Hematopoietic multipotent progenitor cell treated with erythropoietin and hydrocortisone succinate and interleukin-3 and kit ligand, for 17 days (in vitro differentiated cells): ENCODE measurements at regions not wholly inside any gene's neighbourhood (a gene's known extent, or its start where the extent isn't known, plus 50 kb on each side); places are given as distances from the start of the nearest gene placed in this dataset.

ENCODE experiments used
- DNase-seq: peaks from one replicate; pipeline ENCODE4 v3.0.0-alpha.2; 2015; ENCODE audit warnings: low spot score

GRCh38 chr20:22431419-22431818 lies 153.0 kb downstream of the FOXA2 start:
- no peak for DNase-seq

GRCh38 chr20:22430746-22431168 lies 153.6 kb downstream of the FOXA2 start:
- DNase-seq, result no peak

DNA sequence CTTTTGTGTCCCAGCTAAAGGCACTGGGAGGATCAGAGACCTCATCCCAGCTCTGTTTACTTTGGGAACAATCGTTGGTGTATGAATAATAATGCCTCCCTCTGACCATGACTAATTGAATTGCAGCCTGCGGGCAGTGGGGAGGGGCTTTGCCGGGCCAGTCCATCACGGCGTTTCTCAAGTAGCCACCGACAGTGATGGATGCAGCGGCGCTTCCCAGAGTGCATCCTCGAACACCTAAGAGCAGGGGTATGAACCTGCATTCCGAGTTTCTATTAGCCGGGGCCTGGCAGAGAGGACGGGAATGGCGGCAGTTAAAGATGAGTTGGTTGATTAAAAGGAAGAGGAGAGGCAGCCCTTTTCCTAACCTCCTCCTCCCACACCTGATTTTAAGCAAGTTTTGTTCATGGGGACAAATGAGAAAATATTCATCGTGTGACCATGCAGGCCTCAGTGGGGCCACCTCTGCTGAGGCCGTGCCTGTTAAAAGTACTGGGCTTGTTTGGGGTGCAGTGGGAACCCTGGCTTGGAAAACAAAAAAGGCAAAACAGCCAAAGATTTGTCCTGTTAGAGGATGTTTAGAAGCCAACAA lies 154.1 kb downstream of the FOXA2 start:
- no peak for DNase-seq

DNA sequence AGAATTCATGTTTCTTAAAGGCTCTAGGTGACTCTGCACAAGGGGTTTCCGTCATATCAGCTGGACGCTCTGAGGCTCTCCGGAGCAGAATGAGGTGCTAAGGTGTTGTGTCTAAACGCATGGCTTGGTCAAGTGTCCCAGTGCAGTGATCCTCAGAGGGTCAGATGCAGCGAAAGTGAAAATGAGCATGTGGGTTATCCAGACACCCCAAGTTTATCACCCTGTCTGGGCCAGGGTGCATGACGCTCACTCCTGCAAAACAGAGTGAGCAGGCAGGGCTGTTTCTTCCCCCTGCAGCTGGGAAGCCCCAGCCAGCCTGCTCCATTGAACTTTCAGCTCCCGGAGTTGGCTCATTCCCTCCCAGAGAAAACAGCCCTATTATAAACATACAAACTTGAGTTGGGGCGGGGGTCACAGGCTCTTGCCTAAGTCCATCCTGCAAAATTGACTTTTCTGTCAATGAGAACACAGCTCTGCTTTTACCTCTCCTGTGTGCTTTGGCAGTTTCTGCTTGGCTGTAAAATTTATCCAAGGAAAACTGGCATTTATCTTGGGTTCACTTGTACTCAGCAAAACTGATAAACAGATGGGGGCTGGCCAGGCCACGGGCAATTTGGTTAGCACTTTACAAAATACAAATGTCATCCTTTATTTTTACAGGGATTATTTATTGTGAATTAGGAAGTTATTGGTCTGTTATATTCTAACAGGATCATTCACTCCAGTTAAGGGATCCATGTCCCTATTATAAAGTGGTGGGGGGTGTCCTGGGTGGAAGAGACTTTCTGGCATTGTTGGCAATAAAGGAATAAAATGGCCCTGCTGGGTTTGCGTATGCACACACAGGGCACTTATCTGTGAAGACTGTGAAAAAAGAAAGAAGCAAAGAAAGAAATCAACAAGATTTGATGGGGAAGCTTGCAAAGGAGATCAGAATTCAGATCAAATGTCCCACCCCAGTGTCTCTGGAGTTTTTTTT lies 154.9 kb downstream of the FOXA2 start:
- DNase-seq, result no peak

DNA sequence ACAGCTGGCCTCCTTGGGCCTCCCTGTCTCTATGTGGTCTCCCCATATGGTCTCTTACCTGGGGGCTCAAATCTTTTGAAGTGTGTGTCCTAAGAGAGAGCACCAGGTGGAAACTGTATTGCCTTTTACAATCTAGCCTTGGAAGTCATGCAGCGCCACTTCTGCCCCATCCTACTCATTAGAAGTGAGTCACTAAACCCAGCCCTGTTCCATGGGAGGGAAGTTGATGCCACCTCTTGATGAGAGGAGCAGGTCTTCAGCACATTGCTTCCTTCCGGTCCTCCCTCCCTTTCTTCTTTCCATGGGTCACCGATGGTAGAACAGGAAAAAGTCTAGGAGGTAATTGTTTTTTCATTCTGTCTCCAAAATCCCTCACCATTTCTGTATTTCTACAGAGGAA lies 156.3 kb downstream of the FOXA2 start:
- no peak for DNase-seq

GRCh38 chr20:22426772-22427171 lies 157.6 kb downstream of the FOXA2 start:
- DNase-seq, result no peak

DNA sequence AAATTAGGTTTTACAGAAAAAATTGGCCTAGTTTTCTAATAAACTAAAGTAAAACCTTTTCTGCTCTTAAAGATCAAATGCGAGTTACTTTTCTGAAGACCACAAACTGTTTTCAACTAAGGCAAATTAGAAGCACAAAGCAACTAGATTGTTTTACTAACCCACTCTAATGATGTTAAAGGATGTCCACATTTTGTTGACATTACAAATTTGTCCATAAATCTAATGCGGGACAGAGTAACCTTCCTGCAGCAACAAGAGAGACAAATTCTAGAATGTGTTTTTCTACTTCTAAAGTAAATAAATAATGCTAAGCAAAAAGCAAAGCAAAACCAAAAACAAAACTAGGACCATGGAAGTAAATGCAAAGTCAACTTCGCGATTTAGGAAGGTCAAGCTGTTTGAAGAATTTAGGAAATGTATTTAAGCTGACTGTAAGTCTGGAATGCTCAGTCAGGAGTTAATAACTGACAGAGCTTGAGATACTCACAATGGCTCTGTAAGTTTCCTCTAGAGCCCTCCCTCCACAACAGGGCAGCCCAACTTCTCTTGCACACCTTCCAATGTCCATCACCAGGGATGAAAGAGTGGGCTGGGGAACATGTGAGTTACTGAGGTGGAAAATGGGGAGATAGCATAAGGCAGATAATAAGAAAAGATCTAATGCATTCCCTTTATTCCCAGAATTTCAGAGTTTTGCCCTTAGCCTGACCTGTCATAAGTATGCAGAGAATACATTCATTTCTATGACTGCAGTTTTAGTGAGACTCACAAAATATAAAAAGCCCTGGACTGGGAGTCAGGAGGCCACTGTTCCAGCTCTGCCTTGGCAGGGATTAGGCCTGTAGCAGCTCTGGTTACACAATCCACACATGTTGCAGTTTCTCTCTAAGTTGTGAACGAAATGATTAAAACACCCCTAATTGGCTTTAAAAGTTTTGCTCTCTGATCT lies 158.8 kb downstream of the FOXA2 start:
- no peak for DNase-seq

DNA sequence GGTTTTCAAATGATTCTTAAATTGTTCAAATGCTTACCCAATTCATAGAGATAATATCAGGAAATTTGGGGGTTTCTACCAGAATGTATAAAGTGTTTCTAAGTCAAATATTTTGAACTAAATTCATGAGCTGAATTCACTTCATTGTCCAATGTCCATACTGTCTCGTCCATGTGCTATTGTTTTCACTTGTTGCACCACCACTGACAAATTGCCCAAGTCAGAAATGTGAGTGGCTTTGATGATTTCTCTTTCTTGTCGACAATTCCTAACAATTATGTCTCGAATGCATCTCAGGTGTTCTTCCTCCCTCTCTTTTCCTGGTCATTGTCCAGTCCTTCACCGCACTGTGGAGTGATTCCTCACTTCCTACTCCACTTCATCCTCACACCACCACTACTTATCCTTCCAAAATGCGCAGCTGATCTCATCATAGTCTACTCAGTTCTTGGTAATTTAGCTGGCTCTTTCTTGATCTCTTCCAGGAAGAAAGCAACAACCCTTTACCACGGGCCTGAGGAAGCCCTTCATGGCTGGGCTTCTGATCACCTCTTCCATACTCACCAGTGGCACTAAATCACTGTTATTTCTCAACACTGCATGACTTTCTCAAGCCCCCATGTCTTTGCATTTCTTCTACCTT lies 161.1 kb downstream of the FOXA2 start:
- no peak for DNase-seq

DNA sequence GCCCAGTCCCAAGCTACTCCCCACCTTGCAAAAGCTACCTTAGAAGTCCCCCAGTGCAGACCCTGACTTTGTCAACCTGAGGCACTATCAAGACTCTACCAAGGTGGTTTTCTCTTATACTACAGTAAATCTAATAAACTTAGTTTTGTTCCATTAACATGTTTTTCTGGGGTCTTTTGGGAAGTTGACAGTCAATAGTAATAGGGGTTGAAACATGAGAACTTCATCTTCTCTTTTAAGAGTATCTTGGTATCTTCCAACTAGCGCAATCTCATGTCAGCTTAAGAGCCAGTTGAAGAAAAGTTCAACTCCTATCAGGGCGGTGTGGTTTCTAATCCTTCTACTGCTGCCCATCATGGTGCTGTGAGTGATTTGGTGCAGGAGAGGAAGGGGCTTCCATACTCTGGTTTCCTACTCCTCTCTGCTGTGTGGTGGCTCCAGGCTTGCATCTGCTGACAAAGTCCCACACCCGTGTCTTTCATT lies 164.2 kb downstream of the FOXA2 start:
- no peak for DNase-seq

GRCh38 chr20:22418738-22419137 lies 165.6 kb downstream of the FOXA2 start:
- DNase-seq, result no peak

GRCh38 chr20:22414305-22414742 lies 170.0 kb downstream of the FOXA2 start:
- no peak for DNase-seq

- DNase-seq, result no peak
Observed at GRCh38 chr20:22412977-22413868, 171.1 kb downstream of the FOXA2 start.

GRCh38 chr20:22411627-22412450 lies 172.5 kb downstream of the FOXA2 start:
- no peak for DNase-seq

DNA sequence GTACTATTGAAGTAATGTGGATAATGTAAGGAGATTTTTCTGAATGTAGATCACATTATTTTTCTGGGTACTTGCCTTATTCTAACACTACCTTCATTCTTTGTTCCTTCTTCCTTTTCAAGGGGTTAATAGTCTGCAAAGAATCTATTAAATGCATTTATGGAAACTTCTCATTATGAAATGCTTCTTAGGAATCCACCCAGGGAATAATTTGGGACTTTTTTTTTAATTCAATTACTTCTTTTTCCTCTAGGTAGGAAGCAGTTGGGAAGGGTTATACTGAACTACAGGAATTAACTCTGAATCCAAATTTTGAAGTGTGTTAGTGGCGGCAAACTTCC lies 173.1 kb downstream of the FOXA2 start:
- DNase-seq, result no peak

DNA sequence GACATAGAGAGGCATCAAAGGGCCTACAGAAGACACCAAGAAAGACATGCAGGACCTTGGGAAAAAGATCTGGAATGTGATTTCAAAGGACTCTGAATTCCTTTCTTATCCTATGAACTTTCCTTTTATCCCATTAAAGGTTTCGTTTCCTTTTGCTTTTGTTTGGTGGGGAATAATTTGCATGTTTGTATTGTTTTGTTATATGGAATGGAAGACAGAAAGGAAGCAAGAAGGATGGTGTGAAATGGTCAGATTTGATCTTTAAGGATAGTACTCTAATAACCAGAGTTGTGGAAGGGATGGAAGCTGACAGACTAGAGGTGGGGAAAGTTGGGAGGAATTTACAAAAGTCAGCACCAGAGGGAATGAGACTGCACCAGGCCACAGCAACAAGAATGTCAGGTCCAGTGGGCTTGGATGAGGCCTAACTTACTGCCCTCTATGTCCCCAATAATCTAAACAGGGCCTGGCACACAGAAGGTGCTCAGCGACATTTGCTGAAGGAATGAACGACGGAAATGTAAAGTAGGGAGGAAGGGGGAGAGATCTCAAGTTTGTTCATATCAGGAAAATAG lies 173.7 kb downstream of the FOXA2 start:
- DNase-seq, result no peak

DNA sequence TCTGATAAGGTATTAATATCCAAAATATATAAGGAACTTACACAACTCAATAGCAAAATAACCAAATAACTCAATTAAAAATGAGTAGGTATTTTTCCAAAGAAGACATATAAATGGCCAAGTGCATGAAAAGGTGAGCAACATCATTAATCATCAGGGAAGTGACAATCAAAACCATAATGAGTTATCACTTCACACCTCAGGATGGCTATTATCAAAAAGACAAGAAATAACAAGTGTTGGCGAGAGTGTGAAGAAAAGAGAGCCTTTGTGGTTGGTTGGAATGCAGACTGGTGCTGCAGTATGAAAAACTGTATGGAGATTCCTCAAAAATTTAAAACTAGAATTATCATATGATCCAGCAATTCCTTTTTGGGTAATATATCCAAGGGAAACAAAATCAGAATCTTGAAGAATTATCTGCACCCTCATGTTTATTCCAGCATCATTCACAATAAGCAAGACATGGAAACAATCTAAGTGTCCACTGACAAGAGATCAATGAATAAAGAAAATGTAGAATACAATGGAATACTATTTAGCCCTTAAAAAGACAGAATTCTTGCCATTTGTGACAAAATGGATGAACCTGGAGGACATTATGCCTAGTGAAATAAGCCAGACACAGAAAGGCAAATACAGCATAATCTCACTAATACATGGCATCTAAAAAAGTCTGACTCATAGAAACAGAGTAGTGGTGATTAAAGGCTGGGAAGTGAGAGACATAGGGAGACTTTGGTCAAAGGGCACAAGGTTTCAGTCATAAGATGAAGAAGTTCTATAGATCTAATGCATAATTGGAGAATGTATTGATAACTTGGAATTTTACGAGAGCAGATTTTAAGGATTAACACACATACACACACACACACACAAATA lies 175.6 kb downstream of the FOXA2 start:
- DNase-seq, result no peak

GRCh38 chr20:22407237-22408193 lies 176.9 kb downstream of the FOXA2 start:
- DNase-seq, result no peak
